Nephron (organoid): ENCODE measurements at regions not wholly inside any gene's neighbourhood (a gene's known extent, or its start where the extent isn't known, plus 50 kb on each side); places are given as distances from the start of the nearest gene placed in this dataset.

Experiments
- H3K27ac Mint-ChIP-seq, 3 experiments: 2 replicates each; pipeline ENCODE4 v1.8.0; 2020; ENCODE audit warnings: mixed read lengths in 3 of 3, mild to moderate bottlenecking in 2 of 3, moderate library complexity in 1 of 3
- H3K27me3 Mint-ChIP-seq: 2 replicates; pipeline ENCODE4 v1.8.0; 2021; ENCODE audit warnings: low read depth, mild to moderate bottlenecking, moderate library complexity, mixed read lengths
- H3K36me3 Mint-ChIP-seq: 2 replicates; pipeline ENCODE4 v1.8.0; 2020; ENCODE audit warnings: low read depth, mixed read lengths
- H3K4me1 Mint-ChIP-seq: 2 replicates; pipeline ENCODE4 v1.8.0; 2020; ENCODE audit warnings: mixed read lengths
- H3K4me3 Mint-ChIP-seq, 3 experiments: 2 replicates each; pipeline ENCODE4 v1.8.0; 2020; ENCODE audit warnings: mild to moderate bottlenecking in 3 of 3, mixed read lengths in 3 of 3, moderate library complexity in 2 of 3
- H3K9me3 Mint-ChIP-seq: 2 replicates; pipeline ENCODE4 v1.8.0; 2020; ENCODE audit warnings: mixed read lengths
- CTCF ChIP-seq, 3 experiments: fragments of 200-600 bp; sonication (generic); IDR thresholded peaks; one replicate each; pipeline ENCODE4 v1.5.0; 2021; ENCODE audit warnings: antibody characterized with exemption in 3 of 3; ENCODE audit not compliant: unreplicated experiment in 3 of 3

DNA sequence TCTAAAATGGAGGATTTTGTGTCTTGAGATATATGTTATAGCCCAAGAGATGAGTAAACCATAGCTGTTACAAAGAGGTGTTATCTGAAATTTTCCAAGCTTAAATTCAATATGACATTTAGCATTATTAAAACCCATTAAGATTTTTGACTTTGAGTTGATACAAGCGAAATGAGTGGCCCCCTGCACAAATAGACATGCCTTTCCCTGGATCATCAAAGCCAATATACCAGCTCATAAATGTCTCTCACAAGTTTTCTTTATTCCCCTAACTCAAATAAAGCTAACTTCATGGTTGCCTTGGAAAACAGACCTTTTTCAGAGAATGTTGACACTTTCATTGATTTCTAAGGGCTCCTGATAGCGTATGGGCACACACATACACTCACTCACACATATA, 55.5 kb upstream of the TIAM1 start:
- H3K27ac Mint-ChIP-seq: no peak overlapping the region
- H3K9me3 Mint-ChIP-seq: no peaks in the 10 kb centered on the region
- no peak for TF ChIP-seq CTCF (IDR thresholded peaks at IDR 0.05; ENCODE audit: unreplicated experiment in 3 of 3)
- no peak overlapping the region for H3K4me3 Mint-ChIP-seq
- H3K36me3 Mint-ChIP-seq: no peaks in the 10 kb centered on the region
- peaks cover 31% of the 10 kb centered on the region for H3K27me3 Mint-ChIP-seq
- peaks cover 32% of the 10 kb centered on the region for H3K4me1 Mint-ChIP-seq

DNA sequence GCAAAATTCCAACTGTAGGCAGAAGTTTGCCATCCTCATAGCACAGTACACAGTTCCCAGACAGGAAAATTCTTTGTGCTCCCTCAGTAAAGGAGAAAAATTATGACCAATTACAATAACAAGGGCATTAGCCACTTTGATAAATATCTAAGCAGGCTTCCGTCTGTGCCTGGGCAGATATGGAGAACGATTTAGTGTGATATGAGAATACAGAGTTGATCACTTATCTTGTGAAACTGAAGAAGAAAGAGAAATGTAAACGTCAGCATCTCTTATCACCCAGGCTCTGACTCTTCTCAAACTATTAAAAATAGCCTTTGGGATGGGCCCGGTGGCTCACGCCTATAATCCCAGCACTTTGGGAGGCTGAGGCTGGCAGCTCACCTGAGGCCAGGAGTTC, 54.5 kb upstream of the TIAM1 start:
- no peak for TF ChIP-seq CTCF (IDR thresholded peaks at IDR 0.05; ENCODE audit: unreplicated experiment in 3 of 3)
- Mint-ChIP-seq H3K27ac (peak overlapping the region in 1 of 3 experiments; percentile 83), H3K4me1 (peaks cover 32% of the 10 kb centered on the region), H3K27me3 (peaks cover 33% of the 10 kb centered on the region), H3K36me3 (no peaks in the 10 kb centered on the region), H3K4me3 (no peak overlapping the region), H3K9me3 (no peaks in the 10 kb centered on the region)

DNA sequence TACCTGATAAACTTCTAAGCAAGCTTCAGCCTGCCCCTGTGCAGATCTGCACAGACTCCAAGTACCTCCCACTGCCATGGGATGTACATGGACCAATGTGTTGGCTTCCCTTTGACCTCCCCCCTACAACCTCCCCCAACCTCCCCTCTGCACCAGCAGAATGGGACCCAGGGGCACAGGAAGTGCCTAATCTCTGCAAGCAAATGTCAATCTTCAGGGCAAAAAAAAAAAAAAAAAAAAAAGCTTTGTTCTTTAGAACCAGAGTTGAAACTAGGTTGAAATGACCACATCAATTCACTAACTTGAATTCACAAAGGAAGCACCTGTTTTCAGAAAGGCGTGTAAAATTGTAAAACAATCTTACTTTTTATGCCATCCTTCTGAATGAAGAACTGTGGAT, 53.9 kb upstream of the TIAM1 start:
- Mint-ChIP-seq H3K27me3 (peaks cover 31% of the 10 kb centered on the region), H3K4me1 (peaks cover 32% of the 10 kb centered on the region), H3K36me3 (no peaks in the 10 kb centered on the region), H3K4me3 (no peak overlapping the region), H3K9me3 (no peaks in the 10 kb centered on the region), H3K27ac (peak overlapping the region; percentile 29 to 83 (median 51))
- no peak for TF ChIP-seq CTCF (IDR thresholded peaks at IDR 0.05; ENCODE audit: unreplicated experiment in 3 of 3)

DNA sequence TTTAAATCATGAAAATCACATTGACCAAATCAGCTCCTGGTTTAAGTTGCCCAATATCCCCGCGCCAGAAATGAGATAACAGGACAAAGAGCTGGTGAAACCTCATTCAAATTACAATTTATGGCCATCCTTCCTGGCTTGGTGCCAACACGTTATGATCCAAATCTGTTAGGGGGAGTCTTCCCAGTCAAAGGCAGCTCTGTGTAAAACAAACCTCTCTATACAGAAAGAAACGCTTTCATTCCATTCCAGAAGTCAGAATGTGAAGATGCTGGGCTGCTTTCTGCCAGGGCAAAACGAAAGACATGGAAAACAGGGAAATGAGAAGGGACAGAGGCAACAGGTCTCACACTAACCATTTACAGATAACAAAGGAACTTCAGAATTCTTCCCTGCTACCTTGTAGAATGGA, 53.5 kb upstream of the TIAM1 start:
- Mint-ChIP-seq H3K36me3 (no peaks in the 10 kb centered on the region), H3K4me3 (peak overlapping the region in 1 of 3 experiments; percentile 1), H3K27me3 (peaks cover 31% of the 10 kb centered on the region), H3K4me1 (peaks cover 32% of the 10 kb centered on the region), H3K27ac (peak overlapping the region; percentile 29 to 83 (median 51)), H3K9me3 (no peaks in the 10 kb centered on the region)
- no peak for TF ChIP-seq CTCF (IDR thresholded peaks at IDR 0.05; ENCODE audit: unreplicated experiment in 3 of 3)

GRCh38 chr21:31397030-31397429, 53.0 kb upstream of the TIAM1 start:
- no peaks in the 10 kb centered on the region for H3K9me3 Mint-ChIP-seq

More at GRCh38 chr21:31397030-31397429, 53.0 kb upstream of the TIAM1 start:
- TF ChIP-seq CTCF (IDR thresholded peaks at IDR 0.05; ENCODE audit: unreplicated experiment in 3 of 3): no peak
- H3K27me3 Mint-ChIP-seq: peaks cover 26% of the 10 kb centered on the region
- H3K4me3 Mint-ChIP-seq: no peak overlapping the region
- no peaks in the 10 kb centered on the region for H3K36me3 Mint-ChIP-seq
- H3K27ac Mint-ChIP-seq: peak overlapping the region; percentile 29 to 83 (median 51)
- peaks cover 32% of the 10 kb centered on the region for H3K4me1 Mint-ChIP-seq
